HK-2 (cell line): ENCODE measurements at regions not wholly inside any gene's neighbourhood (a gene's known extent, or its start where the extent isn't known, plus 50 kb on each side); places are given as distances from the start of the nearest gene placed in this dataset.

Experiments
- DNase-seq: peaks from one replicate; pipeline ENCODE4 v3.0.0-alpha.2; 2018; ENCODE audit not compliant: unreplicated experiment

DNA sequence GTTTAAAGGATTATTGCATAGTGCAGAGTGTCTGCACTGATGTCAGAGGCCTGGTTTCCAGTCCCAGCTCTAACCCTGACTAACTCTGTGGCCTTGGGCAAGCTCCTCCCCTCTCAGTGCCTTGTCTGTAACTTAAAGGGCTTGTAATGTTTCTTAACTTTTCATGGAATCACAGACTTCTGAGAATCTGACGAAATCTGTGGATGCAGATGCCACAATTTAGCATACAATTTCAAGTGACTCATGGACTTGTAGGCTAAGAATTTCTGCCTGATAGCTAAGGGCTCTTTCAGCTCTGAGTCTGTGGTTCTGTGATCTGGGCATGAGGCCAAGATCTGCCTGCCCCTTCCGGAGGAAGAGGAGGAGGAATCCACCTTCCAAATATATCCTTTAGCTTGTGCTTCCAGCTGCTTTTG is 236.9 kb downstream of the AR start:
- peak; percentile 20 for DNase-seq

DNA sequence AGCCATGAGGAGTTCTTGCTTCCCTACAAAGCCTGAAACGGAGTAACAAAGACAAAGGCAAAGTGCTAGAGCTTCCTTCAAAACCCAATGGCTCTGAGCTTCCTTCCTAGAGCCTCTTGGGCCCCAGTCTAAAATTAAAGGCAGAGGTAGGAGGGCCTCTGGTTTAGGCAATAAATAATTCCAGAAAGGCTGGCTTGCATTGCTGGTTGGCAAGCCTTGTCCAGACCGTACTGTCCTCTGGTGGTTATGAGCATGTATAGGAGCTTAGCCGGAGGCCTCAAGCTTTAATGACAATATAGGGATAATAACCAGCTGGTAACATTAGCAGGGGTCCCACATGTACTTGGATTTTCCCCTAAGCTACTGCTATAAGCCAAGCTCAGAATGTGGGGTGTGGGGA is 237.3 kb downstream of the AR start:
- DNase-seq = no peak

DNA sequence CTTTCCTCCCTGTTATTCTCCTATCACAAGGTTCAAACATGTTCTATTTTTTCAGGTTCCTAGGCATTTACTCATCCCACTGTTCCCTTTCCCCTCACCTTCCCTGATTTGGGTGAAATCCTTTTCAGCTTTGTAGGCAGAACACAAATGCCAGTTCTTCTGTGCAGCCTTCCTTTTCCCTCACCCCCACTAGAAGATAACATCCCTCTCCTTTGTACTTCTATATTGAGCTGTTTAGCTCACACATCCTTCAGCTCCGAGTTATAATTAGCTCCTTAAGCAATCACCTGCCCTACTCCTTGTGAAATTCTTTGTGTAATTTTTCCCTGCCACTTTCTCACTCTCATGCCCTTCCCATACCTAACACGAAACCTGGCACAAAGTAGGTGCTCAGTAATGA is 240.9 kb downstream of the AR start:
- no peak for DNase-seq

- no peak for DNase-seq
These were observed 243.4 kb downstream of the AR start for GRCh38 chrX:67787196-67787595.

DNA sequence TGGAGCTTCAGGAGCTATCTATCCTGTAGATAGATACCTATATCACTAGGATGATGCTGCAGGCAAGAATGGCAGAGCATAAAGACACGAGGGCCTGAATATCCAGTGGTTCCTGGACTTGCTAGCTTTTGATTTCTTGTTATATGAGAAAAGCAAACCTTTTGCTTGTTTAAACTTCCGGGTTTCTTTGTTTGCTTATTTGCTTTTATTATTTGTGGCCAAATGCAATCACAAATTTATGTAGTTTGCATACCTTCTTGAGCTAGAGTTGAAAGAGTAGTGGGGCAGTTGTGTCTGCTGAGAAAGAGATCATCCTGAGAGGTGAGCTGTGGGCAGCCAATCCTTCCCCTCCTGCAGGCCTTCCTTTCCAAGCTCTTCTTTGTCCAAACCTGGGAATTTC is 245.7 kb downstream of the AR start:
- no peak for DNase-seq
